ENCODE measurements at regions not wholly inside any gene's neighbourhood (a gene's known extent, or its start where the extent isn't known, plus 50 kb on each side); places are given as distances from the start of the nearest gene placed in this dataset.

DNA sequence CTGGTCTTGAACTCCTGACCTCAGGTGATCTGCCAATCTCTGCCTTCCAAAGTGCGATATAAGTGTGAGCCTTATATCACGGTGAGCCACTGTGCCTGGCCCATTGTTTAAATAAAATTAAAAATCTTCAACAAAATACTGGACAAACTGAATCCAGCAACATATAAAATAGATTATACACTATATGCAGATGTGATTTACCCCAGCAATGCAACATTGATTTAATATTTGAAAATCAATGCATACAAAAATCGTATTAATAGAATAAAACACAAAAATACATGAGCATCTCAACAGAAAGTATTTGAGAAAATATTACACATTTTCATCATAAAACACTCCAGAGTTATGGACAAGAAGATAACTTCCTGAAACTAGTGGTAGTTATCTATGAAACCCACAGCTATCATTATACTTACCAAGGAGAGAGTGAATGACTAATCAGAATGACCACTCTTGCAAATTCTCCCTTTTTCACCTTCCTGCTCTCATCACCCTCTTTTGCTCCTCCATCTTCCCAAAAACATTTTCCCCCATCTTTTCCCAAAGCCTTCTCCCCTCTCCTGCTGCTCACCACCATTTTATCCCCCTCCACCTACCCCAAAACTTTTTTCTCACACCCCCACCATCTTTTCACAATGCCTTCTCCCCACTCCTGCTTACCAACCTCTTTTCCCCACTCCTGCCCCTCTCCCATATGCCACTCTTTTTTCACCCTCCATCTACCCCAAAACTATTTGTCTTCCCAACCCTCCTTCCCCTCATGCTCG is 122.1 kb upstream of the VPREB1 start:
- TF ChIP-seq FOS (IDR thresholded peaks at IDR 0.05; ENCODE audit: borderline replicate concordance, insufficient read depth, low read length) (no peak), POLR2AphosphoS5 (IDR thresholded peaks at IDR 0.05; ENCODE audit: insufficient read depth, low read depth, low read length) (no peak), GATA2 (IDR thresholded peaks at IDR 0.05; ENCODE audit: insufficient read depth, insufficient read length, low read depth, low read length) (no peak), POLR2A (IDR thresholded peaks at IDR 0.05; ENCODE audit: low read depth, low read length) (no peak)
- TF ChIP-seq, protein P1, sequence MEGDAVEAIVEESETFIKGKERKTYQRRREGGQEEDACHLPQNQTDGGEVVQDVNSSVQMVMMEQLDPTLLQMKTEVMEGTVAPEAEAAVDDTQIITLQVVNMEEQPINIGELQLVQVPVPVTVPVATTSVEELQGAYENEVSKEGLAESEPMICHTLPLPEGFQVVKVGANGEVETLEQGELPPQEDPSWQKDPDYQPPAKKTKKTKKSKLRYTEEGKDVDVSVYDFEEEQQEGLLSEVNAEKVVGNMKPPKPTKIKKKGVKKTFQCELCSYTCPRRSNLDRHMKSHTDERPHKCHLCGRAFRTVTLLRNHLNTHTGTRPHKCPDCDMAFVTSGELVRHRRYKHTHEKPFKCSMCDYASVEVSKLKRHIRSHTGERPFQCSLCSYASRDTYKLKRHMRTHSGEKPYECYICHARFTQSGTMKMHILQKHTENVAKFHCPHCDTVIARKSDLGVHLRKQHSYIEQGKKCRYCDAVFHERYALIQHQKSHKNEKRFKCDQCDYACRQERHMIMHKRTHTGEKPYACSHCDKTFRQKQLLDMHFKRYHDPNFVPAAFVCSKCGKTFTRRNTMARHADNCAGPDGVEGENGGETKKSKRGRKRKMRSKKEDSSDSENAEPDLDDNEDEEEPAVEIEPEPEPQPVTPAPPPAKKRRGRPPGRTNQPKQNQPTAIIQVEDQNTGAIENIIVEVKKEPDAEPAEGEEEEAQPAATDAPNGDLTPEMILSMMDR (IDR thresholded peaks at IDR 0.05; ENCODE audit: extremely low read depth in 1 of 2, insufficient read depth in 1 of 2, low read depth in 1 of 2, low read length in 2 of 2): no peak

Data from endothelial cell of umbilical vein (primary cell).